ENCODE measurements at regions not wholly inside any gene's neighbourhood (a gene's known extent, or its start where the extent isn't known, plus 50 kb on each side); places are given as distances from the start of the nearest gene placed in this dataset.

DNA sequence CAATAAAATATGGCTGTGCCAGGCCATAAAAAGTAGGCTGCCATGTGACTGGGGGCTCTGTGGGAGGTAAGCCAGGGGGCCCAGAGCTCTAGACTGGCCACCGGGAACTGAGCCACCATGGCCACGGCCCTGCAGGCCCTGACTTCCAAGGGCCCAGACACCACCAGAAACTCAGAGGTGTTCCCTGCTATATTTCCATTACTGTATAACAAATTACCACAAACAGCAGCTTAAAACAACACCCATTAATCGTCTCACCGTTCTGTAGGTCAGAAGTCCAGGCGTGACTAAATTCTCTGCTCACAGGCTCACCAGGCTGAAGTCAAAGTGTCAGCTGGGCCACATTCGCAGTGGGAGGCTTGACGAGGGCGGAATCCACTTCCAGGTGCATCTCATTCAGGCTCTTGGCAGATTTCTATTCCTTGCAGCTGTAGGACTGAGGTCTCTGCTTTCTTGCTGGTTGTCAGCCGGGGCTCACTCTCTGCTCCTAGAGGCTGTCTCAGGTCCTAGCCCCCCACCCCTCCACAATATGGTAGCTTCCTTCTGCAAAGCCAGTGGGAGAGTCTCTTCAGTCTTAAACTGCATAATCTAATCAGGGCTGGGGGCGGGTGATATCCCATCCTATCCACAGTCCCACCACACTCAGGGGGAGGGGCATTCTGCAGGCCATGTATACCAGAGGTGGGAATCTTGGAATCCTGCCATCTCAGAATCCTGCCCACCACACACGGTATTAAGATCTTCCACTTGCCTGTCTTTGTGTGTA lies 125.4 kb downstream of the C5orf15 start:
- TF ChIP-seq, protein P1, sequence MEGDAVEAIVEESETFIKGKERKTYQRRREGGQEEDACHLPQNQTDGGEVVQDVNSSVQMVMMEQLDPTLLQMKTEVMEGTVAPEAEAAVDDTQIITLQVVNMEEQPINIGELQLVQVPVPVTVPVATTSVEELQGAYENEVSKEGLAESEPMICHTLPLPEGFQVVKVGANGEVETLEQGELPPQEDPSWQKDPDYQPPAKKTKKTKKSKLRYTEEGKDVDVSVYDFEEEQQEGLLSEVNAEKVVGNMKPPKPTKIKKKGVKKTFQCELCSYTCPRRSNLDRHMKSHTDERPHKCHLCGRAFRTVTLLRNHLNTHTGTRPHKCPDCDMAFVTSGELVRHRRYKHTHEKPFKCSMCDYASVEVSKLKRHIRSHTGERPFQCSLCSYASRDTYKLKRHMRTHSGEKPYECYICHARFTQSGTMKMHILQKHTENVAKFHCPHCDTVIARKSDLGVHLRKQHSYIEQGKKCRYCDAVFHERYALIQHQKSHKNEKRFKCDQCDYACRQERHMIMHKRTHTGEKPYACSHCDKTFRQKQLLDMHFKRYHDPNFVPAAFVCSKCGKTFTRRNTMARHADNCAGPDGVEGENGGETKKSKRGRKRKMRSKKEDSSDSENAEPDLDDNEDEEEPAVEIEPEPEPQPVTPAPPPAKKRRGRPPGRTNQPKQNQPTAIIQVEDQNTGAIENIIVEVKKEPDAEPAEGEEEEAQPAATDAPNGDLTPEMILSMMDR (IDR thresholded peaks at IDR 0.05), result no peak
- no peak for TF ChIP-seq EP300 (IDR thresholded peaks at IDR 0.05)

All from gastroesophageal sphincter (tissue), 3 donors.